Nephron progenitor cell (in vitro differentiated cells): ENCODE measurements at regions not wholly inside any gene's neighbourhood (a gene's known extent, or its start where the extent isn't known, plus 50 kb on each side); places are given as distances from the start of the nearest gene placed in this dataset.

Source experiments
- DNase-seq: peaks from one replicate; pipeline ENCODE4 v3.0.0; 2021
- H3K27ac Mint-ChIP-seq: 2 replicates; pipeline ENCODE4 v1.8.0; 2021; ENCODE audit warnings: mild to moderate bottlenecking, moderate library complexity, mixed read lengths
- H3K27me3 Mint-ChIP-seq: 2 replicates; pipeline ENCODE4 v1.8.0; 2021; ENCODE audit warnings: mild to moderate bottlenecking, low read depth, mixed read lengths; ENCODE audit not compliant: poor library complexity
- H3K36me3 Mint-ChIP-seq: 2 replicates; pipeline ENCODE4 v1.8.0; 2021; ENCODE audit warnings: low read depth, mixed read lengths
- H3K4me1 Mint-ChIP-seq: 2 replicates; pipeline ENCODE4 v1.8.0; 2021; ENCODE audit warnings: mixed read lengths
- H3K4me3 Mint-ChIP-seq: 2 replicates; pipeline ENCODE4 v1.8.0; 2021; ENCODE audit warnings: mild to moderate bottlenecking, moderate library complexity, mixed read lengths
- H3K9me3 Mint-ChIP-seq: 2 replicates; pipeline ENCODE4 v1.8.0; 2021; ENCODE audit warnings: mild to moderate bottlenecking, moderate library complexity, mixed read lengths
- CTCF ChIP-seq: fragments of 200-600 bp; sonication (generic); IDR thresholded peaks from 2 replicates; pipeline ENCODE4 v1.5.0; 2021; ENCODE audit warnings: antibody characterized with exemption

- Mint-ChIP-seq H3K9me3 (no peaks in the 10 kb centered on the region), H3K36me3 (no peaks in the 10 kb centered on the region), H3K4me3 (no peak overlapping the region), H3K4me1 (peaks cover 11% of the 10 kb centered on the region), H3K27me3 (no peaks in the 10 kb centered on the region), H3K27ac (no peak overlapping the region)
- TF ChIP-seq CTCF, result no peak
- no peak for DNase-seq
These were observed 471.5 kb downstream of the ZNF608 start for GRCh38 chr5:124274949-124275348.

- Mint-ChIP-seq H3K4me1 (no peaks in the 10 kb centered on the region), H3K36me3 (no peaks in the 10 kb centered on the region), H3K27me3 (no peaks in the 10 kb centered on the region), H3K9me3 (no peaks in the 10 kb centered on the region), H3K4me3 (no peak overlapping the region), H3K27ac (no peak overlapping the region)
- no peak for TF ChIP-seq CTCF
- no peak for DNase-seq
These were observed 481.9 kb downstream of the ZNF608 start for GRCh38 chr5:124264499-124264898.

- Mint-ChIP-seq H3K4me1 (no peaks in the 10 kb centered on the region), H3K9me3 (no peaks in the 10 kb centered on the region), H3K27ac (no peak overlapping the region), H3K27me3 (no peaks in the 10 kb centered on the region), H3K36me3 (no peaks in the 10 kb centered on the region), H3K4me3 (no peak overlapping the region)
- no peak for TF ChIP-seq CTCF
- peak; percentile 3 for DNase-seq
These were observed 482.6 kb downstream of the ZNF608 start for GRCh38 chr5:124263680-124264491.

- Mint-ChIP-seq H3K9me3 (no peaks in the 10 kb centered on the region), H3K27ac (no peak overlapping the region), H3K4me3 (no peak overlapping the region), H3K27me3 (no peaks in the 10 kb centered on the region), H3K4me1 (no peaks in the 10 kb centered on the region), H3K36me3 (peaks cover 3% of the 10 kb centered on the region)
- no peak for TF ChIP-seq CTCF
- no peak for DNase-seq
These were observed 483.4 kb downstream of the ZNF608 start for GRCh38 chr5:124262991-124263571.

GRCh38 chr5:124262470-124262869, 484.0 kb downstream of the ZNF608 start:
- Mint-ChIP-seq H3K9me3 (peaks cover 3% of the 10 kb centered on the region), H3K27me3 (no peaks in the 10 kb centered on the region), H3K27ac (no peak overlapping the region), H3K36me3 (peaks cover 8% of the 10 kb centered on the region), H3K4me1 (no peaks in the 10 kb centered on the region), H3K4me3 (no peak overlapping the region)
- TF ChIP-seq CTCF, result no peak
- no peak for DNase-seq

- Mint-ChIP-seq H3K27ac (no peak overlapping the region), H3K36me3 (peaks cover 12% of the 10 kb centered on the region), H3K27me3 (no peaks in the 10 kb centered on the region), H3K4me1 (no peaks in the 10 kb centered on the region), H3K4me3 (no peak overlapping the region), H3K9me3 (peaks cover 6% of the 10 kb centered on the region)
- no peak for DNase-seq
- no peak for TF ChIP-seq CTCF
These were observed 484.6 kb downstream of the ZNF608 start for GRCh38 chr5:124261848-124262247.
